ENCODE measurements at regions not wholly inside any gene's neighbourhood (a gene's known extent, or its start where the extent isn't known, plus 50 kb on each side); places are given as distances from the start of the nearest gene placed in this dataset.

GRCh38 chr13:111539791-111540446 is 219.5 kb downstream of the TEX29 start:
- FAIRE-seq (no peak), DNase-seq (no peak)
- H3K36me3 ChIP-seq (ENCODE audit: control insufficient read depth in 3 of 3, insufficient read depth in 2 of 3, low read depth in 1 of 3, low read length in 3 of 3), result no peaks in the 10 kb centered on the region
- H3K9me3 ChIP-seq (ENCODE audit: control insufficient read depth in 2 of 2, insufficient read depth in 1 of 2, low read depth in 1 of 2, low read length in 1 of 2), result no peaks in the 10 kb centered on the region
- no peaks in the 10 kb centered on the region for H3K4me1 ChIP-seq (ENCODE audit: control insufficient read depth in 3 of 3, insufficient read depth in 2 of 3, low read depth in 1 of 3, low read length in 2 of 3)
- H3K27ac ChIP-seq (ENCODE audit: low read depth in 1 of 3, low read length in 2 of 3), result no peak overlapping the region
- no peak overlapping the region for H3K4me3 ChIP-seq (ENCODE audit: low read depth in 1 of 3, low read length in 3 of 3)
- WGBS, 3 donors, result 75 to 86% (median 78%) methylated on average over 17 of the region's 17 CpGs
- H3K27me3 ChIP-seq (ENCODE audit: control insufficient read depth in 3 of 3, insufficient read depth in 3 of 3, low read length in 3 of 3), result peaks cover 0 to 20% (median 8%) of the 10 kb centered on the region in 3 donors

- Histone ChIP-seq H3K9me3 (ENCODE audit: control insufficient read depth in 2 of 2, insufficient read depth in 1 of 2, low read depth in 1 of 2, low read length in 1 of 2) (no peaks in the 10 kb centered on the region), H3K27ac (ENCODE audit: low read depth in 1 of 3, low read length in 2 of 3) (no peak overlapping the region), H3K4me1 (ENCODE audit: control insufficient read depth in 3 of 3, insufficient read depth in 2 of 3, low read depth in 1 of 3, low read length in 2 of 3) (no peaks in the 10 kb centered on the region), H3K36me3 (ENCODE audit: control insufficient read depth in 3 of 3, insufficient read depth in 2 of 3, low read depth in 1 of 3, low read length in 3 of 3) (no peaks in the 10 kb centered on the region), H3K4me3 (ENCODE audit: low read depth in 1 of 3, low read length in 3 of 3) (no peak overlapping the region), H3K27me3 (ENCODE audit: control insufficient read depth in 3 of 3, insufficient read depth in 3 of 3, low read length in 3 of 3) (peaks cover 0 to 15% (median 6%) of the 10 kb centered on the region in 3 donors)
- FAIRE-seq (no peak), DNase-seq (no peak)
- WGBS, 3 donors, result 55 to 85% (median 70%) methylated on average over 10 of the region's 10 CpGs
Observed at GRCh38 chr13:111540486-111540885, 220.0 kb downstream of the TEX29 start.

GRCh38 chr13:111541345-111541744 is 220.9 kb downstream of the TEX29 start:
- FAIRE-seq (no peak), DNase-seq (no peak)
- WGBS, 3 donors, result 81 to 85% (median 83%) methylated on average over 11 of the region's 11 CpGs
- H3K4me1 ChIP-seq (ENCODE audit: control insufficient read depth in 3 of 3, insufficient read depth in 2 of 3, low read depth in 1 of 3, low read length in 2 of 3), result no peaks in the 10 kb centered on the region
- H3K36me3 ChIP-seq (ENCODE audit: control insufficient read depth in 3 of 3, insufficient read depth in 2 of 3, low read depth in 1 of 3, low read length in 3 of 3), result no peaks in the 10 kb centered on the region
- no peak overlapping the region for H3K27ac ChIP-seq (ENCODE audit: low read depth in 1 of 3, low read length in 2 of 3)
- no peaks in the 10 kb centered on the region for H3K9me3 ChIP-seq (ENCODE audit: control insufficient read depth in 2 of 2, insufficient read depth in 1 of 2, low read depth in 1 of 2, low read length in 1 of 2)
- H3K27me3 ChIP-seq (ENCODE audit: control insufficient read depth in 3 of 3, insufficient read depth in 3 of 3, low read length in 3 of 3), result peaks cover 0 to 9% (median 6%) of the 10 kb centered on the region in 3 donors
- no peak overlapping the region for H3K4me3 ChIP-seq (ENCODE audit: low read depth in 1 of 3, low read length in 3 of 3)

GRCh38 chr13:111541752-111542529 is 221.5 kb downstream of the TEX29 start:
- 74 to 76% (median 76%) methylated on average over 15 of the region's 15 CpGs for WGBS, 3 donors
- FAIRE-seq, result no peak
- peaks cover 0 to 6% (median 5%) of the 10 kb centered on the region in 3 donors for H3K27me3 ChIP-seq (ENCODE audit: control insufficient read depth in 3 of 3, insufficient read depth in 3 of 3, low read length in 3 of 3)
- H3K9me3 ChIP-seq (ENCODE audit: control insufficient read depth in 2 of 2, insufficient read depth in 1 of 2, low read depth in 1 of 2, low read length in 1 of 2), result no peaks in the 10 kb centered on the region
- H3K27ac ChIP-seq (ENCODE audit: low read depth in 1 of 3, low read length in 2 of 3), result no peak overlapping the region
- no peaks in the 10 kb centered on the region for H3K4me1 ChIP-seq (ENCODE audit: control insufficient read depth in 3 of 3, insufficient read depth in 2 of 3, low read depth in 1 of 3, low read length in 2 of 3)
- H3K36me3 ChIP-seq (ENCODE audit: control insufficient read depth in 3 of 3, insufficient read depth in 2 of 3, low read depth in 1 of 3, low read length in 3 of 3), result no peaks in the 10 kb centered on the region
- DNase-seq, result no peak
- H3K4me3 ChIP-seq (ENCODE audit: low read depth in 1 of 3, low read length in 3 of 3), result no peak overlapping the region

- Histone ChIP-seq H3K36me3 (ENCODE audit: control insufficient read depth in 3 of 3, insufficient read depth in 2 of 3, low read depth in 1 of 3, low read length in 3 of 3) (no peaks in the 10 kb centered on the region), H3K27me3 (ENCODE audit: control insufficient read depth in 3 of 3, insufficient read depth in 3 of 3, low read length in 3 of 3) (peaks cover 0 to 3% (median 2%) of the 10 kb centered on the region in 3 donors), H3K27ac (ENCODE audit: low read depth in 1 of 3, low read length in 2 of 3) (no peak overlapping the region), H3K4me3 (ENCODE audit: low read depth in 1 of 3, low read length in 3 of 3) (no peak overlapping the region), H3K4me1 (ENCODE audit: control insufficient read depth in 3 of 3, insufficient read depth in 2 of 3, low read depth in 1 of 3, low read length in 2 of 3) (no peaks in the 10 kb centered on the region), H3K9me3 (ENCODE audit: control insufficient read depth in 2 of 2, insufficient read depth in 1 of 2, low read depth in 1 of 2, low read length in 1 of 2) (no peaks in the 10 kb centered on the region)
- DNase-seq (no peak), FAIRE-seq (no peak)
- 76 to 85% (median 84%) methylated on average over 14 of the region's 14 CpGs for WGBS, 3 donors
Observed at GRCh38 chr13:111542530-111543341, 222.3 kb downstream of the TEX29 start.

- Histone ChIP-seq H3K4me1 (ENCODE audit: control insufficient read depth in 3 of 3, insufficient read depth in 2 of 3, low read depth in 1 of 3, low read length in 2 of 3) (no peaks in the 10 kb centered on the region), H3K9me3 (ENCODE audit: control insufficient read depth in 2 of 2, insufficient read depth in 1 of 2, low read depth in 1 of 2, low read length in 1 of 2) (no peaks in the 10 kb centered on the region), H3K27ac (ENCODE audit: low read depth in 1 of 3, low read length in 2 of 3) (no peak overlapping the region), H3K4me3 (ENCODE audit: low read depth in 1 of 3, low read length in 3 of 3) (no peak overlapping the region), H3K27me3 (ENCODE audit: control insufficient read depth in 3 of 3, insufficient read depth in 3 of 3, low read length in 3 of 3) (no peaks in the 10 kb centered on the region), H3K36me3 (ENCODE audit: control insufficient read depth in 3 of 3, insufficient read depth in 2 of 3, low read depth in 1 of 3, low read length in 3 of 3) (no peaks in the 10 kb centered on the region)
- FAIRE-seq (no peak), DNase-seq (no peak)
- 78 to 87% (median 79%) methylated on average over 19 of the region's 19 CpGs for WGBS, 3 donors
Observed at GRCh38 chr13:111546921-111547675, 226.7 kb downstream of the TEX29 start.

GRCh38 chr13:111547726-111548273 is 227.4 kb downstream of the TEX29 start:
- H3K9me3 ChIP-seq (ENCODE audit: control insufficient read depth in 2 of 2, insufficient read depth in 1 of 2, low read depth in 1 of 2, low read length in 1 of 2), result no peaks in the 10 kb centered on the region
- 92 to 94% (median 93%) methylated on average over 40 of the region's 40 CpGs for whole genome bisulfite sequencing, 3 donors
- no peak for FAIRE-seq

More at GRCh38 chr13:111547726-111548273, 227.4 kb downstream of the TEX29 start:
- H3K27ac ChIP-seq (ENCODE audit: low read depth in 1 of 3, low read length in 2 of 3), result no peak overlapping the region
- H3K36me3 ChIP-seq (ENCODE audit: control insufficient read depth in 3 of 3, insufficient read depth in 2 of 3, low read depth in 1 of 3, low read length in 3 of 3), result no peaks in the 10 kb centered on the region
- no peak overlapping the region for H3K4me3 ChIP-seq (ENCODE audit: low read depth in 1 of 3, low read length in 3 of 3)
- no peaks in the 10 kb centered on the region for H3K4me1 ChIP-seq (ENCODE audit: control insufficient read depth in 3 of 3, insufficient read depth in 2 of 3, low read depth in 1 of 3, low read length in 2 of 3)
- no peaks in the 10 kb centered on the region for H3K27me3 ChIP-seq (ENCODE audit: control insufficient read depth in 3 of 3, insufficient read depth in 3 of 3, low read length in 3 of 3)
- no peak for DNase-seq

Measured in small intestine (tissue), 7 donors.